ENCODE measurements at regions not wholly inside any gene's neighbourhood (a gene's known extent, or its start where the extent isn't known, plus 50 kb on each side); places are given as distances from the start of the nearest gene placed in this dataset.

- no peak for DNase-seq (ENCODE audit: low spot score)
Observed at GRCh38 chr10:3902054-3902808, 117.2 kb upstream of the KLF6 start.

GRCh38 chr10:3901370-3901769 lies 116.4 kb upstream of the KLF6 start:
- DNase-seq (ENCODE audit: low spot score): no peak

- DNase-seq (ENCODE audit: low spot score): no peak
Observed at GRCh38 chr10:3900391-3900790, 115.4 kb upstream of the KLF6 start.

DNA sequence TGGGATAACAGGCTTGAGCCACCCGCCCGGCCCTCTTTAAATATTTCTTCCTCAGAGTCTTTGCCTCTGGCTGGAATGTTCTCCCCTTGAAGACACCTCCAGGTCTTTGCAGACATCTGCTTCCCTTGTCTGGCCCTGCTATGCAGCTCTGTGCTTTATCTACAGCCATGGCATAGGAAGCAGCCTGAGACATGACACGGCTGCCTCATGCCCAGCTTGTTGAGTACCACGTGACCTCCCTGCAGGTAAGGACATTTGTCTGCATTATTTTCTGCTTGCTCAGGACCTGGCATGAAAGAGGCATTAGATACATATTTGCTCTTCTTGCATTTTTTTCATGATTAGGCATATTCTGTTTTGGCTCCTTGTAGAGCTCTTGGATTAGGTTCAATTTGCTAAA lies 113.8 kb upstream of the KLF6 start:
- DNase-seq (ENCODE audit: low spot score): no peak

DNA sequence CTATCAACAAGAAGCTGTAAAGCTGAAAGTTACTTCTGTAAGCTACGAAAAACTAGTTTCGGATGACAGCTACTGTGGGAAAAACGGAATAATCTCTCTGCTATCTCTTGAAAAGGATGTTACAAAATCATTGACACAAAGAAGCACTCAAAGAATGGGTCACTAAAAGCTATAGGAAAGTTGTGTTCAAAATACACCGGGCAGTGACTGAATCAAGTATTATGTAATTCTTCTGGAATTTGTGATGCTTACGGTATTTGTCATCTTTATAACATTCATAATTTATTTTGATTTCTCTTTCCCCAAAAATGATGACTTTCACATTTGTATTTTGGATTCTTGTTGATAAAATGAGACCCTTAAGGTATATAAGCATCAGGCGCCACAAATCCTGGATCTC lies 112.1 kb upstream of the KLF6 start:
- no peak for DNase-seq (ENCODE audit: low spot score)

GRCh38 chr10:3896161-3896560 lies 111.2 kb upstream of the KLF6 start:
- DNase-seq (ENCODE audit: low spot score): no peak

GRCh38 chr10:3895045-3895631 lies 110.1 kb upstream of the KLF6 start:
- no peak for DNase-seq (ENCODE audit: low spot score)

DNA sequence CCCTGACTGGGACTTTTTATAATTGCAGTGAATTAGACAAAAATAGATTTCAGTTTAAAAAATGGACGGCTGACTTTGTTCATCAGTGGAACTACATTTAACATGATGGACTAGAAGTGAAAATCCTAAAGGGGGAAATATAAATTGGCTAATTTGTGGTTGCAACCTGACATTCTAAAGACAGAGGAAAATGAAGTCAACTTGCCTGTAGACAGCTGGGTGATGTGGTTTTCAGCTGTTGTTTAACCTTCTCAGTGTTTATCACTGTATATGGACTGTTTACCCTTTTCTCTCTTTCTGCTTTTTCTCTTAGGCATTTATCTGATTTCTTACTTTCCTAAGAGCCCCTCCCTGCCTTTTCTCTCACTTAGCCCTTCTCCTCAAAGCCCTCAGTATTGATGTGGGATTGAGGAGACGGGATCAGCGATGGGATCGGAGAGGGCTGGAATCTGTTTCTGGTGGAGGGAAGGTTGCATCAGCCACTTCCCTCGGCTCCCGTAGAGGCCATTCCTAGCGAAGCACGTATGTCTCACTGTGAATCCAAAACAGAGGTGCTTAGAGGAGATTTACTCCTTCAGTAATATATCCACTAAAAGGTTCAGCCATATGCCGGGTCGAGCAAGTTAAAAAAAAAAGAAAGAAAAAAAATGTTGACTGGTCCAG lies 109.0 kb upstream of the KLF6 start:
- DNase-seq (ENCODE audit: low spot score): no peak

DNA sequence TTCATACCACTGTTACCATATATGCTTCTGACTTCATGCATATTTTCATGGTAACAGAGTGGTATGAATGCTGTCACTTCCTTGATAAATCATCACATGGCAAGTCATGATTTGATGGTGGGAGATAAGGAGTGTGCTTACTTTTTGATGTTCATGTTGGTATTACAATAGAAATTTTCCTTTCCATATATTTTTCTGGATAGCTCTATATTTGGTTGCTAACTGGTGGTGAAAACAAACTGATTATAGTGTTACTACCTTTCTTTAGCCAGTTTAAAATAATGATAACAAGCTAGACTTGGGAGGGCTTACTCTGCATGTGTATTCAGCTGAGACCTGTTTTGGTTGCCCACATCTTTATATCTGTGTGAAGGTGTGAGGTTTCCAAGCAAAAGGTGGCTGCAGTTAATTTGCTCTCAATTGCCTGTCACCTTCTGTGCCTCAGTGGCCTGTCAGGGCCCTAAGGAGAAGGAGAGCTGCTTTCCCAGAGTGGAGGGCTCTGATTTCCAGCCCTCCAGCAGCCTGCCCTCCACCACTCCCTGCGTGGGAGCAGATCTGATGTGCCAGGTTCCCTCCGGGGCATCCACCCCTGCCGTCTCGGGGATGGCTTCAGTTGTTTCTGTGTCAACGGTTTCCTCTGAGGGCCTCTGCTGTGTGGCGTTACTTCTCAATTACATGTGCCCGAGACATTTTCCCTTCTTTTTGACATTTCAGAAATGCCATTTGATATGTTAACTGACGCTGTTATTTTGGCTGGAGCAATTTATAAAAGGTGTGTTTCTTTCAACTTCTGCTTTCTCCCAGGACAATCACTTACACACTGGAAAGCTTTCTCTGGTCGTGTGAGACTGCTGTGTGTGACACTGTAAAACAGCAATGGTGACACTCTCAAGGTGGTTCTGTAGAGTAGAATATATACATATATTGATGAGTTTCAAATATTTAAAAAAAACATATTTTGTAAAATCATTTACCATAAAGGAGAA lies 107.7 kb upstream of the KLF6 start:
- no peak for DNase-seq (ENCODE audit: low spot score)

GRCh38 chr10:3891396-3891795 lies 106.4 kb upstream of the KLF6 start:
- no peak for DNase-seq (ENCODE audit: low spot score)

DNA sequence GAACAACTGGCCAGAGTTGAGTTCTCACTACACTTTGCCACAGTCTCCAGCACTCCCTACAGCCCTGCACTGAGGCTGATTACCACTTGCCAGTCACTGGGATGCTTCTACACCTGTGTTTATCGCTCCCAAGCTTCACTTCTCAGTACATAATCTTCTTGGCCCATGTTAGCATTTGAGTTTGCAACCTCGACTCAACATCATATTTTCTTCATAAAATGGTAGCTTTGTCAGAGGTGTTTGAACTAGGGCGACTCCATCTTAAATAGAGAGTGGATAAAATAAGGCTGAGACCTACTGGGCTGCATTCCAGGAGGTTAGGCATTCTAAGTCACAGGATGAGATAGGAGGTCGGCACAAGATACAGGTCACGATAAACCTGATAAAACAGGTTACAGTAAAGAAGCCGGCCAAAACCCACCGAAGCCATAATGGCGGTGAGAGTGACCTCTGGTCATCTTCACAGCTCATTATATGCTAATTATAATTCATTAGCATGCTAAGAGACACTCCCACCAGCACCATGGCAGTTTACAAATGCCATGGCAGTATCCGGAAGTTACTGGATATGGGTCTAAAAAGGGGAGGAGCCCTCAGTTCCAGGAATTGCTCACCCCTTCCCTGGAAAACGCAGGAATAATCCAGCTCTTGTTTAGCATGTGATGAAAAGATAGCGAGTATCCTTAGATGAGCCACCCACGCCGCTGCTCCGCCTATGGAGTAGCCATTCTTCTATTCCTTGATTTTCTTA lies 105.8 kb upstream of the KLF6 start:
- DNase-seq (ENCODE audit: low spot score): no peak

DNA sequence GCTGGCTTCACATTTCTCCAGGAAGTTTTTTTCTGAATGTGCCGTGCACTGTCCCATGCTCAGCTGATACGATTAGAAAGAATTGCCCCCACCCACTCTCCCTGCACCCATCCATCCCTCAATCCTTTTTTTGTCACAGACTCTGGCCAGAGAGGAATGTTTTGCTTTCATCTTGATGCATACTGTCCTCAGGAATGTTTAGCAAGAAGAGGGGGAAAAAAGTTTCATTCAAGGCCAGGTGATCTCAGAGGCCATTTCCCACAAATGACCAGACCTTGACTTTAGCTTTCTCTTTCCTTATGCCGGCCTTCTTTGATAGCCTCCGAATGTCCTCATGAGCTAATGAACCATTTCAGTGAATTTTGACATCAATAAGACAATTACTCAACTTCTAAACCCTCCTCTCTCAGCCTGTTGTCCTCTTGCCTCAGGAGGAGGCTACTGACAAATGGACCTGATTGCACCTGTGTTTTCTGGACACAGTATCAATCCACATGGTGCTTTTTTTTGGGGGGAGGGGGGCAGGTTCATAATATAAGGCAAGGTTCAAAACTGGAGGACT lies 105.0 kb upstream of the KLF6 start:
- no peak for DNase-seq (ENCODE audit: low spot score)

GRCh38 chr10:3887885-3888476 lies 103.0 kb upstream of the KLF6 start:
- DNase-seq (ENCODE audit: low spot score): no peak

DNA sequence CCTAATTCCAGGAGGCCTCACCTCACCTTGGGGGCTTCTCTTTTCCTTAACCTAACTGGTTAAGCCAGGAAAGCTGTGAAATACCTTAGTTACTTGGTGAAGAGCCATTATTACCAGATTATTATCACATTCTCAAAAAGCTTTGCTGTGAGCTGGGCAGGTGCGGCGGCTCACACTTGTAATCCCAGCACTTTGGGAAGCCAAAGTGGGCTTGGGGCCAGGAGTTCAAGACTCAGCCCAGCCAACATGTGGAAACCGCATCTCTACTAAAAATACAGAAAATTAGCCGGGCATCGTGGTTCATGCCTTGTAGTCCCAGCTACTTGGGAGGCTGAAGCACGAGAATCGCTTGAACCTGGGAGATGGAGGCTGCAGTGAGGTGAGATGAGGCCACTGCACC lies 102.4 kb upstream of the KLF6 start:
- DNase-seq (ENCODE audit: low spot score): no peak

- no peak for DNase-seq (ENCODE audit: low spot score)
Observed at GRCh38 chr10:3886641-3887251, 101.7 kb upstream of the KLF6 start.

DNA sequence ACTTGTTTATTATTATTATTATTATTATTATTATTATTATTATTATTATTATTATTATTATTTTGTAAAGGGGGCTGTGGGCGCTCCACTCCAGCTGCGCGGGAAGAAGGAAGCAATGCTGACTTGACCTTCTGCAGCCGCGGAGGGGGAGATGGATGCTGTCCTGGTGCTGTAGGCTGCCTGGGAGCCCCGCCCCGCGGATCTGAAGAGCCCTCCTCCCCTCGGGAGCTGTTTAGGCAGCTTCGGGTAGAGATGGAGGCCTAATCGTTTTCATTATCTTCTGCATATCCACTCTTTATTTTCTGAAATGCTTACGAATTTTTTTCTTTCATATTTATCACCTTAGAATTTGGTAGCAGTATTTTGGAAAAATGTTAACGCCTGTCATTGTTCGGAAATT lies 101.2 kb upstream of the KLF6 start:
- DNase-seq (ENCODE audit: low spot score): no peak

GRCh38 chr10:3882855-3883254 lies 97.8 kb upstream of the KLF6 start:
- no peak for DNase-seq (ENCODE audit: low spot score)

DNA sequence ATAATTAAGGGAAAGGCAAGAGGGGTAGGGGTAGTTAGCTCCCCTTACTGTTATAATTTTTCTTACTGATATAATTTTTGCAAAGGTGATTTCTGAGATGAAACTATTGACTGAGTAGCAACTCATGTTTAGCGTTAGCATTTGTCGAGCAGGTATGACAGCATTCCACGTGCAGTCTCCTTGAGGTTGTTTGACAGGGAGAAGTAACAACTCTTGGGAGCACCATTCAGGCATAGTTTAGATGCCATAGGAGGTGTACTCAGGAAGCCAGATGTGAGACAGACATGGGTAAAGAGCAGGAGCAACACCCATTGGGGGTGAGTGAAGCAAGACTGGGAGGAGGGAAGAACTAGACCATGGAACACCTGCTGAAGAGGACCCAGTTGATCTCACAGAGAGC lies 96.6 kb upstream of the KLF6 start:
- no peak for DNase-seq (ENCODE audit: low spot score)

DNA sequence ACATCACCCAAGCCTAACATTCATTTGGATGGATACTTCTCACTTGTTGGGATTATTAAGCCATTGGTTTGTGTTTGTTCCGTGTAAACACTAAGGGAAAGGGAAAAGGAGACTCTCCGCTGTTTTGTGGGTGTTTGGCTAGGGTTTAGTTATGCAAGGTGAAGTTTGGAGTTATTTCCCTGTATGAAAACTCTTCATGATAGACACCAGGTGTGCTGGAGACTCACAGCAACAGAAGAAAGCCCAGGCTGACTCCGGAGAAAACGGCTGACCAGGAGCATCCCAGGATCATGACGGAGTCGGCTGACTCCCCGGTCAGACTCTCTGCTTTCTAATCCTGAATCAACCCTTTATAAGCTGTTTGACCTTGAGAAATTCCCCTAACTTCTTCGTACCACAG lies 94.1 kb upstream of the KLF6 start:
- no peak for DNase-seq (ENCODE audit: low spot score)

DNA sequence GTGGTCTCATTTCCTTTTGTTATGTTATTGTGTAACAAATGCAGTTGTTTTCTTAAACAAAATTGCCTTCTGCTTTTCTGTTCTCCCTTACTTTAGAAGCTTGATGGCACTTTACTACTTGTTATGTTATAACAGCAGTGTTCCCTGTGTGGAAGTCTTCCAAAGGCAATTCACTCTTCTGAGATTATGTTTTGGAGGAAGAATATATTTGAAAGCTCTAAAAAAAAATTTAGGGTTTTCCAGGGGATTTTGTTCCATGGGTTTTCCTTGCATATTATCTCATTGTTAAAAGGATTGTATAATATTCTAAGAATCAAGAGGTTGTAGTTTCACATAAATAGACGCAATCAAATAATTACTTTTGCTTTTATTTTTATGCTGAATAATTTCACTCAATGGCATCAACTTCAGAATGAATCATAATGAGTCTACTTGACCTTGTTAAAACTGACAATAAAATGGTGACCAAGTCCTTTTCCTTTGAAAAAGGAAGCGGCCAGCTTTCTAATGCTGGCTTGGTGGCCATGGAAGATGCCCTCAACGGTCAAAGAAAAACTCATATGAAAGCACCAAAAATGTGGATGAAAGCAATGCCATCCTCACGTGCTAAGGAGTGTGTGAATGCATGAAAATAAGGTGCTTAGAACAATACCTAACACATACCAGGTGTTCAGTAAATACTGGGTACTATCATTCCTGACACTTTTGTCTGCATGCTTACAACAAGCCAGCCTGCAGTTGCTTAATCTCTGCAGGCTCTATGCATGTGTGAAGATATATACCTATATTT lies 92.4 kb upstream of the KLF6 start:
- DNase-seq (ENCODE audit: low spot score): no peak
